Suprapubic skin (tissue), 4 donors: ENCODE measurements at regions not wholly inside any gene's neighbourhood (a gene's known extent, or its start where the extent isn't known, plus 50 kb on each side); places are given as distances from the start of the nearest gene placed in this dataset.

Source experiments
- DNase-seq, 2 donors: peaks; one replicate each; pipeline ENCODE4 v3.0.0-alpha.2; 2019; ENCODE audit warnings: low spot score in 2 of 2
- H3K27ac ChIP-seq: fragments of 200-600 bp; sonication (generic); one replicate; pipeline ENCODE4 v1.5.1; 2019
- H3K27me3 ChIP-seq: fragments of 200-600 bp; sonication (generic); one replicate; pipeline ENCODE4 v1.5.1; 2019
- H3K36me3 ChIP-seq: fragments of 200-600 bp; sonication (generic); one replicate; pipeline ENCODE4 v1.5.1; 2019
- H3K4me1 ChIP-seq: fragments of 200-600 bp; sonication (generic); one replicate; pipeline ENCODE4 v1.5.1; 2019
- H3K4me3 ChIP-seq: fragments of 200-600 bp; sonication (generic); one replicate; pipeline ENCODE4 v1.5.1; 2019; ENCODE audit warnings: mild to moderate bottlenecking
- H3K9me3 ChIP-seq: fragments of 200-600 bp; sonication (generic); one replicate; pipeline ENCODE4 v1.5.1; 2019
- CTCF ChIP-seq, 2 donors: fragments of 200-600 bp in 1 of 2; fragments of 450-650 bp in 1 of 2; sonication (generic) in 1 of 2; IDR thresholded peaks; one replicate each; pipeline ENCODE4 v1.5.1; 2016 to 2019; ENCODE audit warnings: antibody characterized with exemption in 2 of 2, mild to moderate bottlenecking in 1 of 2, moderate library complexity in 1 of 2
- EP300 ChIP-seq: sonication (generic); formaldehyde crosslinking; IDR thresholded peaks from one replicate; pipeline ENCODE4 v1.6.1; 2017; ENCODE audit warnings: antibody characterized with exemption
- POLR2A ChIP-seq, 2 donors: fragments of 450-650 bp; IDR thresholded peaks; one replicate each; pipeline ENCODE4 v1.6.1; 2017; ENCODE audit warnings: antibody characterized with exemption in 2 of 2, mild to moderate bottlenecking in 2 of 2, moderate library complexity in 2 of 2
- POLR2AphosphoS5 ChIP-seq, 3 donors: sonication (generic); formaldehyde crosslinking; IDR thresholded peaks; one replicate each; pipeline ENCODE4 v1.6.1; 2017; ENCODE audit warnings: antibody characterized with exemption in 3 of 3
- WGBS: methylation state at CpG from one replicate; pipeline ENCODE4 v1.1.5; 2018; 5-methylcytosine and 5-hydroxymethylcytosine counted together

GRCh38 chr1:238107322-238107721, 216.6 kb upstream of the ZP4 start:
- DNase-seq = no peak
- no peak overlapping the region for H3K27ac ChIP-seq
- no peaks in the 10 kb centered on the region for H3K36me3 ChIP-seq
- no peaks in the 10 kb centered on the region for H3K9me3 ChIP-seq
- no peaks in the 10 kb centered on the region for H3K4me1 ChIP-seq
- no peak overlapping the region for H3K4me3 ChIP-seq
- TF ChIP-seq POLR2A (IDR thresholded peaks at IDR 0.05) = no peak
- no peak for TF ChIP-seq CTCF (IDR thresholded peaks at IDR 0.05)
- TF ChIP-seq POLR2AphosphoS5 (IDR thresholded peaks at IDR 0.05) = no peak
- TF ChIP-seq EP300 = no peak
- no peaks in the 10 kb centered on the region for H3K27me3 ChIP-seq
- 37% methylated on average over 1 of the region's 1 CpG for WGBS

GRCh38 chr1:238104752-238105151, 214.0 kb upstream of the ZP4 start:
- no peak for TF ChIP-seq EP300
- no peak for TF ChIP-seq CTCF (IDR thresholded peaks at IDR 0.05)
- no peak for TF ChIP-seq POLR2AphosphoS5 (IDR thresholded peaks at IDR 0.05)
- no peak for TF ChIP-seq POLR2A (IDR thresholded peaks at IDR 0.05)
- H3K27ac ChIP-seq = no peak overlapping the region
- DNase-seq = no peak
- no peaks in the 10 kb centered on the region for H3K9me3 ChIP-seq
- no peaks in the 10 kb centered on the region for H3K4me1 ChIP-seq
- no peaks in the 10 kb centered on the region for H3K36me3 ChIP-seq
- H3K27me3 ChIP-seq = no peaks in the 10 kb centered on the region
- H3K4me3 ChIP-seq = no peak overlapping the region
- WGBS = 50% methylated on average over 2 of the region's 2 CpGs

GRCh38 chr1:238101923-238102322, 211.2 kb upstream of the ZP4 start:
- no peak overlapping the region for H3K27ac ChIP-seq
- no peaks in the 10 kb centered on the region for H3K27me3 ChIP-seq
- DNase-seq = no peak
- H3K4me3 ChIP-seq = no peak overlapping the region
- TF ChIP-seq EP300 (no peak), POLR2AphosphoS5 (IDR thresholded peaks at IDR 0.05) (no peak), POLR2A (IDR thresholded peaks at IDR 0.05) (no peak), CTCF (IDR thresholded peaks at IDR 0.05) (no peak)
- H3K36me3 ChIP-seq = no peaks in the 10 kb centered on the region
- H3K9me3 ChIP-seq = no peaks in the 10 kb centered on the region
- WGBS = 90% methylated on average over 2 of the region's 2 CpGs
- no peaks in the 10 kb centered on the region for H3K4me1 ChIP-seq

- 95% methylated on average over 2 of the region's 2 CpGs for WGBS
Measured at GRCh38 chr1:238099871-238100270, 209.1 kb upstream of the ZP4 start.

GRCh38 chr1:238089615-238090014, 198.9 kb upstream of the ZP4 start:
- no peak for TF ChIP-seq POLR2A (IDR thresholded peaks at IDR 0.05)
- no peak for TF ChIP-seq CTCF (IDR thresholded peaks at IDR 0.05)
- no peak for TF ChIP-seq EP300
- no peak for TF ChIP-seq POLR2AphosphoS5 (IDR thresholded peaks at IDR 0.05)
- no peak for DNase-seq
- Histone ChIP-seq H3K9me3 (no peaks in the 10 kb centered on the region), H3K4me3 (no peak overlapping the region), H3K27ac (no peak overlapping the region), H3K36me3 (no peaks in the 10 kb centered on the region), H3K27me3 (no peaks in the 10 kb centered on the region), H3K4me1 (no peaks in the 10 kb centered on the region)

More at GRCh38 chr1:238099871-238100270, 209.1 kb upstream of the ZP4 start:
- Histone ChIP-seq H3K4me1 (no peaks in the 10 kb centered on the region), H3K27ac (no peak overlapping the region), H3K27me3 (no peaks in the 10 kb centered on the region), H3K9me3 (no peaks in the 10 kb centered on the region), H3K36me3 (no peaks in the 10 kb centered on the region), H3K4me3 (no peak overlapping the region)
- TF ChIP-seq POLR2AphosphoS5 (IDR thresholded peaks at IDR 0.05) (no peak), CTCF (IDR thresholded peaks at IDR 0.05) (no peak), EP300 (no peak), POLR2A (IDR thresholded peaks at IDR 0.05) (no peak)
- DNase-seq = no peak
